Karpas-422 (cell line): ENCODE measurements at regions not wholly inside any gene's neighbourhood (a gene's known extent, or its start where the extent isn't known, plus 50 kb on each side); places are given as distances from the start of the nearest gene placed in this dataset.

Source experiments
- DNase-seq: peaks from one replicate; pipeline ENCODE4 v3.0.0-alpha.2; 2015
- H2AFZ ChIP-seq: fragments of 200-600 bp; sonication (generic); 2 replicates; pipeline ENCODE4 v1.6.1; 2014; ENCODE audit warnings: antibody characterized with exemption, low read length, mixed read lengths
- H3K27ac ChIP-seq: fragments of 200-600 bp; sonication (generic); 2 replicates; pipeline ENCODE4 v1.5.1; 2014; ENCODE audit warnings: mild to moderate bottlenecking, low read length, moderate library complexity
- H3K27me3 ChIP-seq: fragments of 200-600 bp; sonication (generic); 2 replicates; pipeline ENCODE4 v1.6.1; 2014; ENCODE audit warnings: low read length, mixed read lengths
- H3K36me3 ChIP-seq: fragments of 200-600 bp; sonication (generic); 2 replicates; pipeline ENCODE4 v1.6.1; 2014; ENCODE audit warnings: low read length, mixed read lengths; ENCODE audit not compliant: insufficient read depth
- H3K4me1 ChIP-seq: fragments of 200-600 bp; sonication (generic); 2 replicates; pipeline ENCODE4 v1.6.1; 2014; ENCODE audit warnings: mild to moderate bottlenecking, low read length, mixed read lengths
- H3K4me2 ChIP-seq: fragments of 200-600 bp; sonication (generic); 2 replicates; pipeline ENCODE4 v1.6.1; 2014; ENCODE audit warnings: low read length, low read depth, mild to moderate bottlenecking; ENCODE audit not compliant: poor library complexity, severe bottlenecking
- H3K4me3 ChIP-seq: fragments of 200-600 bp; sonication (generic); 2 replicates; pipeline ENCODE4 v1.5.1; 2014; ENCODE audit warnings: mild to moderate bottlenecking, antibody characterized with exemption, low read length, mixed read lengths
- H3K79me2 ChIP-seq: fragments of 200-600 bp; sonication (generic); 2 replicates; pipeline ENCODE4 v1.6.1; 2014; ENCODE audit warnings: mild to moderate bottlenecking, low read length, mixed read lengths
- H3K9ac ChIP-seq: fragments of 200-600 bp; sonication (generic); 2 replicates; pipeline ENCODE4 v1.6.0; 2014; ENCODE audit warnings: low read length
- H3K9me2 ChIP-seq: fragments of 200-600 bp; sonication (generic), shearing (Covaris generic); replicated peaks from 2 replicates; pipeline ENCODE4 v1.6.0; 2014; ENCODE audit warnings: mild to moderate bottlenecking, low read length, moderate library complexity; ENCODE audit not compliant: insufficient read depth
- H3K9me3 ChIP-seq: fragments of 300-700, 200-600 bp; sonication (generic); 2 replicates; pipeline ENCODE4 v1.6.1; 2014; ENCODE audit warnings: low read length, mixed read lengths
- H4K20me1 ChIP-seq: fragments of 200-600 bp; sonication (generic); 2 replicates; pipeline ENCODE4 v1.6.1; 2014; ENCODE audit warnings: mild to moderate bottlenecking, antibody characterized with exemption, low read length, low read depth; ENCODE audit not compliant: insufficient read depth

GRCh38 chr5:167709625-167710024, 581.8 kb upstream of the WWC1 start:
- no peaks in the 10 kb centered on the region for H4K20me1 ChIP-seq
- no peak overlapping the region for H3K27ac ChIP-seq
- no peaks in the 10 kb centered on the region for H3K9me3 ChIP-seq
- no peak overlapping the region for H2AFZ ChIP-seq
- no peak overlapping the region for H3K9ac ChIP-seq
- no peaks in the 10 kb centered on the region for H3K4me1 ChIP-seq
- no peak for DNase-seq
- H3K79me2 ChIP-seq: no peaks in the 10 kb centered on the region
- no peaks in the 10 kb centered on the region for H3K36me3 ChIP-seq
- no peak overlapping the region for H3K4me3 ChIP-seq
- no peak overlapping the region for H3K4me2 ChIP-seq
- H3K9me2 ChIP-seq: no peaks in the 10 kb centered on the region; the same call in 1 of the 2 replicates
- no peaks in the 10 kb centered on the region; the same call in 1 of the 2 replicates for H3K27me3 ChIP-seq

DNA sequence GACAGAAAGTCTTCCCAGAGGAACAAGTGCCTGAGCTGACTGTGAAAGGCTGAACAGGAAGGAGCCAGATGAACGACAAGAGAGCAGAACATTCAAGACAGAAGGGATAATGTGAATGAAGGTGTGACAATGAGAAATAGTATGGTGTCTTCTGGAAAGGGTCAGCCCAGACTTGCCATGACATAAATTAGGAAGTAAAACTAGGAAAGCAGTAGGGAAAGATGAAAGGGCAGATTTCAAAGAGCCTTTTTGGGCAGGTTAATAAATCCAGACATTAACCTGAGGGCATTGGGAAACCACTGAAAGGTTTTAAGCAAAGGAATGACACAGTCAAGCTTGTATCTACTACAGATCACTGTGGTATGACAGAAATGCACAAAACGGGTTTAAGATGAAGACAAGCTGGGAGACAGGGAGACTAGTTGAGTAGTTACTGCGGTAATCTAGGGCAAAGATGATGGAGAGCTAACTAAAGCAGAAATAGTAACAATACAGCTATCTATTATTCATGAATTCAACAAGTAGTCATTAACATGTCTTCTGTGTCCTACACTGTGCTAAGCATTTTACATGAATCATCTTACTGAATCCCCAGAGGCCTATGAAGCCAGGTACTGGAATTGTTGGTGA, 580.9 kb upstream of the WWC1 start:
- Histone ChIP-seq H3K4me3 (no peak overlapping the region), H3K36me3 (no peaks in the 10 kb centered on the region), H2AFZ (no peak overlapping the region), H3K4me1 (no peaks in the 10 kb centered on the region), H3K9me3 (no peaks in the 10 kb centered on the region), H3K9me2 (no peaks in the 10 kb centered on the region; the same call in 1 of the 2 replicates), H3K4me2 (no peak overlapping the region), H4K20me1 (no peaks in the 10 kb centered on the region), H3K9ac (no peak overlapping the region), H3K79me2 (no peaks in the 10 kb centered on the region), H3K27ac (no peak overlapping the region), H3K27me3 (no peaks in the 10 kb centered on the region; the same call in 1 of the 2 replicates)
- no peak for DNase-seq

- H3K4me3 ChIP-seq: no peak overlapping the region
- H4K20me1 ChIP-seq: no peaks in the 10 kb centered on the region
- no peak overlapping the region for H3K4me2 ChIP-seq
- no peaks in the 10 kb centered on the region for H3K9me3 ChIP-seq
- H2AFZ ChIP-seq: no peak overlapping the region
- H3K9ac ChIP-seq: no peak overlapping the region
- no peaks in the 10 kb centered on the region; the same call in 1 of the 2 replicates for H3K9me2 ChIP-seq
- H3K4me1 ChIP-seq: no peaks in the 10 kb centered on the region
- H3K79me2 ChIP-seq: no peaks in the 10 kb centered on the region
- no peak overlapping the region for H3K27ac ChIP-seq
- no peak for DNase-seq
- no peaks in the 10 kb centered on the region for H3K27me3 ChIP-seq
- no peaks in the 10 kb centered on the region for H3K36me3 ChIP-seq
Measured at GRCh38 chr5:167712986-167713585, 578.4 kb upstream of the WWC1 start.

GRCh38 chr5:167713896-167714295, 577.5 kb upstream of the WWC1 start:
- Histone ChIP-seq H3K4me3 (no peak overlapping the region), H3K27ac (no peak overlapping the region), H3K27me3 (no peaks in the 10 kb centered on the region), H4K20me1 (no peaks in the 10 kb centered on the region), H3K4me1 (no peaks in the 10 kb centered on the region), H3K9me3 (no peaks in the 10 kb centered on the region), H3K9me2 (no peaks in the 10 kb centered on the region; the same call in 1 of the 2 replicates), H3K79me2 (no peaks in the 10 kb centered on the region), H3K9ac (no peak overlapping the region), H2AFZ (no peak overlapping the region), H3K36me3 (no peaks in the 10 kb centered on the region), H3K4me2 (no peak overlapping the region)
- no peak for DNase-seq

DNA sequence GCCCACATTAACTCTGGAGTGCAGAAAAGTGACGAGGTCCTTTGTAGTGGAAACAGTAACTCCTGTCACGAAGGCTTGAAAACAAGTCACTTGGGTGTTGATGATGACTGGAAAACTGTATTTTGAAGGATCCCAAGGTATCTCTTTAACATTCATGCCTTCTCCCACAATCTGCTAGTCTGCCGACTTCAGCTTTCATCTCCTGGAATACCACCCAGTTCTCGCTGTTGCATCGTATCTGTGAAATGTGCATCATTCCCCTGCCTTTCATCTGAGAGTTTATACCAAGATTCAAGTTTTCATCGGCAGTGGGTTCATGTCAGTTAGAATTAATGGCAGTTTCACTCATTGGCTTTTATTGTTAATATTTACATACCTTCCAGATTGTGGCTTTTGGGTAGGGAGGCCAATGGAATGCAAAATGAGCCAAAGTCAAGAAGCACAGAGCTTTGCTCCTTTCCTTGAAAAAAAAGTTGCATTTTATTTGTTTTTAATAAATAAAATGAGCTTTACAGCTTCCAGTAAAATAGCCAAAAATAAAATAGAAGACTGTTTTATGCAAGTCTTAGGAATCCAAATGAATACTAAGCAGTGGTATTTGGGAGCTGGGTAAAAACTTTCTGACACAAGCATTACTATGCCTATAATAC, 575.2 kb upstream of the WWC1 start:
- Histone ChIP-seq H3K4me3 (no peak overlapping the region), H3K4me1 (no peaks in the 10 kb centered on the region), H3K9me2 (no peaks in the 10 kb centered on the region; the same call in 1 of the 2 replicates), H4K20me1 (no peaks in the 10 kb centered on the region), H3K79me2 (no peaks in the 10 kb centered on the region), H3K36me3 (no peaks in the 10 kb centered on the region), H3K27ac (no peak overlapping the region), H3K4me2 (no peak overlapping the region), H2AFZ (no peak overlapping the region), H3K9me3 (no peaks in the 10 kb centered on the region), H3K27me3 (no peaks in the 10 kb centered on the region), H3K9ac (no peak overlapping the region)
- no peak for DNase-seq

GRCh38 chr5:167720259-167720658, 571.2 kb upstream of the WWC1 start:
- H3K4me1 ChIP-seq: no peaks in the 10 kb centered on the region
- no peak overlapping the region for H3K4me3 ChIP-seq
- no peak for DNase-seq
- H3K4me2 ChIP-seq: no peak overlapping the region
- no peaks in the 10 kb centered on the region for H3K79me2 ChIP-seq
- H3K27ac ChIP-seq: no peak overlapping the region
- no peak overlapping the region for H2AFZ ChIP-seq
- no peaks in the 10 kb centered on the region for H3K9me3 ChIP-seq
- H3K36me3 ChIP-seq: no peaks in the 10 kb centered on the region
- no peak overlapping the region for H3K9ac ChIP-seq
- no peaks in the 10 kb centered on the region for H3K9me2 ChIP-seq
- no peaks in the 10 kb centered on the region for H4K20me1 ChIP-seq
- no peaks in the 10 kb centered on the region for H3K27me3 ChIP-seq

GRCh38 chr5:167720676-167721260, 570.7 kb upstream of the WWC1 start:
- H3K4me1 ChIP-seq: no peaks in the 10 kb centered on the region
- H3K4me2 ChIP-seq: no peak overlapping the region
- no peak overlapping the region for H3K9ac ChIP-seq
- DNase-seq: no peak
- H3K9me2 ChIP-seq: no peaks in the 10 kb centered on the region
- no peaks in the 10 kb centered on the region for H3K36me3 ChIP-seq
- H2AFZ ChIP-seq: no peak overlapping the region
- H3K9me3 ChIP-seq: no peaks in the 10 kb centered on the region
- no peaks in the 10 kb centered on the region for H3K79me2 ChIP-seq
- no peak overlapping the region for H3K27ac ChIP-seq
- H3K4me3 ChIP-seq: no peak overlapping the region
- no peaks in the 10 kb centered on the region for H4K20me1 ChIP-seq
- no peaks in the 10 kb centered on the region for H3K27me3 ChIP-seq

DNA sequence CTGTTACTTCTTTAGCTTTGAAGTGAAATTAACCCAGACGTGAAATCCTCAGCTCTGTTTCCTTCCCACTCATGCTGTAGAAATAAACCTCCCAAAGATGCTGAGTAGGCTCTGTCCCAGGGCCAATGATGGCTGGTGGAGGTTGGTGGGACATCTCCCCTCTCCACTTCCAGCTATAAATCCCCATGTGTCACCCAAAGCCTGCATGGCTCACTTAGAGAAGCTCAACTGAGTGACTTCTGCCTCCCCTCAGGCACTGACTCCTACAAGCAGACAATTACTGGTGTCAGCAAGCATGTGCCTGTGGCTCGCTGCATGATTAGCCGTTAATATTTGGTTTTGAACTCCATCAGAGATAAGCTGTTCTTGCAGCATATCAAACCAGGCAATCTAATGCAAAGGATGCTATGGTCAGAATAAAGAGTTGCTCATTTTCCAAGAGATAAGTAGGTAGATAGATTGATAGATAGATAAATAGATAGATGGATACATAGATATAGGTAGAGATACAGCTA, 569.5 kb upstream of the WWC1 start:
- Histone ChIP-seq H3K9ac (no peak overlapping the region), H3K79me2 (no peaks in the 10 kb centered on the region)

More for the DNA sequence above, 569.5 kb upstream of the WWC1 start:
- Histone ChIP-seq H3K9me3 (no peaks in the 10 kb centered on the region), H2AFZ (no peak overlapping the region), H3K36me3 (no peaks in the 10 kb centered on the region), H3K4me1 (no peaks in the 10 kb centered on the region), H3K27me3 (no peaks in the 10 kb centered on the region), H3K27ac (no peak overlapping the region), H4K20me1 (no peaks in the 10 kb centered on the region), H3K4me2 (no peak overlapping the region), H3K9me2 (no peaks in the 10 kb centered on the region), H3K4me3 (no peak overlapping the region)
- DNase-seq: no peak
